HG03342 (cell line): ENCODE measurements at regions not wholly inside any gene's neighbourhood (a gene's known extent, or its start where the extent isn't known, plus 50 kb on each side); places are given as distances from the start of the nearest gene placed in this dataset.
A peak's percentile ranks its signal among the peaks of the same experiment; 100 is the strongest.

ENCODE experiments used
- ATAC-seq: cut with Tn5 transposase; IDR thresholded peaks from one replicate; pipeline ENCODE4 v1.9.1; 2021; ENCODE audit warnings: mild to moderate bottlenecking, moderate library complexity; ENCODE audit not compliant: unreplicated experiment

- ATAC-seq: no peak
These were observed 91.0 kb upstream of the KCNA3 start for GRCh38 chr1:110765640-110766335.

GRCh38 chr1:110763149-110763548 is 88.4 kb upstream of the KCNA3 start:
- ATAC-seq: no peak

GRCh38 chr1:110760321-110760720 is 85.6 kb upstream of the KCNA3 start:
- ATAC-seq: no peak

DNA sequence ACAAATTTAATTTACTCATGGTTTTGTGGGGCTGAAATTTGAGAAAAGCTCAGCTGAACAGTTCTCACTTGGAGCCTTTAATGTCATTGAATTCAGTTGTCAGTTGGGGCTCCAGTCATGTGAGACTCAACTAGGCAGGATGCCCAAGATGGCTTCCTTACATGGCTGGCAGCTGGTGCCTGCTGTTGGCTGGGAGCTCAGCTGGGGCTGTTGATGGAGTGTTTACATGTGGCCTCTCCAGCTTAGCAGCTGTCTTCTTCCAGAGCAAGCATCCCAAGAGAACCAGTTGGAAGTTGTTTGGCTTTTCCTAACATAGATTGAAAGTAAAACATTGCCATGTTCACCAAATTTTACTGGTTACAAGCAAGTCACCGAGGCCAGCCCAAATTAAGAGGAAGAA is 81.8 kb upstream of the KCNA3 start:
- no peak for ATAC-seq

DNA sequence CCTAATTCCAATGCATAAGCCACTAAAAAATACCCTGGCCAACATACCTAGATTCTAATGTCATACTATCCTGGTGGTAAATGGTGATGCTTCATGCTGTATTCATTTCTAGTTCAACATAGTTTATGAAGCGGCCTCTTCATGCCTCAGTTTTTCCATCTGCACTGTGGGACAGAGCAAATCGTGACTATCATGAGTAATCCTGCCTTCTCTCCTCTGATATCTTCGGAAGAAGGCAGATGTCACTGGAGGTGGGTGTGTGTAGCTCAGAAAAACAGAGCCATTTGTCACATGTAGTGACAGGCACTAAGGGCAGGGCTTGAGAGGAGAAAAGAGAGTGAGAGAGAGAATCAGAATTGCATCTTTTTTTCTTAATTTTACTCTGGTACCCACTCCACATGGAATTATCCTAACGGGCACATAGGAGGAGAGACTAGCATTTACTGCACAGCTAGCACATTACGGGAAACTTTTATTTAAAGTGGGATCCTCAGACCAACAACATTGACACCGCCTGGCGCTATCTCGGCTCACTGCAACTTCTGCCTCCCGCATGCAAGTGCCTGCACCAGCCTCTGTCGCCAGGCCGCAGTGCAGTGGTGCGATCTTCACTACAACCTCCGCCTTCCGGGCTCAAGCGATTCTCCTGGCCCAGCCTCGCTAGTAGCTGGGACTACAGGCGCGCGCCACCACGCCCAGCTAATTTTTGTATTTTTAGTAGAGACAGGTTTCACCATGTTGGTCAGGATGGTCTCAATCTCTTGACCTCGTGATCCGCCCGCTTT is 78.4 kb upstream of the KCNA3 start:
- ATAC-seq: no peak

DNA sequence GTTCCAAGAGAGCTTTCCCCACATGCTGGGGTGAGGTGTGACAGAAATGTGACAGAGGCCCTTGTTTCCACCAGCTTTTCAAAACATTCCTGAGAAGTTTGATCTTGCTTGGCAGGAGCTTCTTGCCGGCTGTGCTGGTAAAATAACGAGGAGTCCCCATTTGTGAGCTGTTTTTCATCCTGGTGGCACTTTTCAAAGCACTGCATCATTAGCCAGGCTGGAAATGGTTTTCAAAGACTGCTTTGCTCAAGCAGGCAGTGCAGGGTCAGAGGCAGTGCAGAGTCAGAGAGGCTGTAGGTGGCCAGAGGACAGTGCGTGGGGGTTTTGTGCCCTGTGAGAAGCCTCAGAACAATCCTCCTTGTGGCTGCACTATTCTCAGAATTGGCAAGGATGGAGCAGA is 75.8 kb upstream of the KCNA3 start:
- ATAC-seq: no peak

GRCh38 chr1:110749960-110750359 is 75.2 kb upstream of the KCNA3 start:
- ATAC-seq: no peak

GRCh38 chr1:110746644-110747259 is 72.0 kb upstream of the KCNA3 start:
- no peak for ATAC-seq

DNA sequence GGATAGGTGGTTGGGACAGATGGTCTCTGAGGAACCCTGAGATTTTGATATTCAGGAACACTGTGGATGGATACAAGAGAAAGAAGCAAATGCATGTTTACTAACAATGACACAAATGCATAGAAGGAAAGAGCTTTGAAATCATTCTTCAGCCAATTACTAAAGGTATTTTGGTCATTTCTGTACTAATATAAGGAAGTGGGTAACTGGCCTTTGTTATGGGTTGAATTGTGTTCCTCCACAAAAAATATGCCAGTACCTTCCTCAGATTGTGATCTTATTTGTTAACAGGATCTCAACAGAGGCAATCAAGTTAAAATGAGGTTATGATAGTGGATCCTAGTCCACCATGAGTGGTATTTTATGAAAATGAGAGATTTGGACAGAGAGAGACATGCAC is 68.7 kb upstream of the KCNA3 start:
- no peak for ATAC-seq

- no peak for ATAC-seq
These were observed 62.3 kb upstream of the KCNA3 start for GRCh38 chr1:110736900-110737605.

DNA sequence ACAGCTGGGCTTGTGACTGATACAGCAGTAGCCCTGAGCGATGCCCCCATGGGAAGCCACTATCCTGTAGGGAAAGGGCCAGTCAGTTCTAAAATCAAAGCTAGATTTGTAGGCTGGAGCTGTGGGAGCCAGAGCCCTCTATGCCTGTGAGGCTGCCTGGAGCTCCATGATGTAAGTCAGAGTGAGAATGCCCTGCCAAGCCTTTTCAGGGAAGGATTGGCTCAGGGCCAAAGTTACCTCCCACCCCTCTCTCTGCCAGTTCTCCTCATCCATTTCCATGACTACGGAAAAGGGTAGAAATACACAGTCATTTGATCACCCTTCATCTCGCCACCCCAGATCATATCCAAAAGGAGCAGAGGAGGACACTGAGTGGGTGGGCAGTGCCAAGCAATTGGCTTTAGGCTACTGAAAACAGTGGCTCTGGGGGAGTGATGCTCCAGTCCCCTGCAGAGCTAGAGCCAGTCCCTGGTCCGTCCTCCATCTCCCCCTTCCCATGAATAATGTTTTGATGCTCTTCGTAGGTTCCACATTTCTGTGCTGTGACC is 59.5 kb upstream of the KCNA3 start:
- no peak for ATAC-seq

DNA sequence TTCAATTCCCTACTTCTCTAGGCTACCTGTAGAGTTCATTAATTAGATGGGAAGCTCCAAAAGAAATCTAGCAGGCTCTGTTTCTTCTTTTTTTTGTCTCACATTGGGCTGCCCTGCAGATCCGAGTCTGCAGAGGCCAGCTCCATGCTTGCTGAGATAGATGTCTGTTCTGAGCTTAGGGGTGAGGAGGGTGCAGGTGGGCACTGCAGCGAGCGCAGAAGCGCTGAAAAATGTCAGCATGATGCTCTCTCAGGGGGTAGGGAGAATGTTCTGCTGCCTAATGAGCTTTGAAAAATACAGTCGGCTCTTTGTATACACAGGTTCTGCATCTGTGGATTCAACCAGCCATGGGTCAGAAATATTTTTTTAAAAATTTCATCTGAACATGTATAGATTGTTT is 56.8 kb upstream of the KCNA3 start:
- no peak for ATAC-seq

DNA sequence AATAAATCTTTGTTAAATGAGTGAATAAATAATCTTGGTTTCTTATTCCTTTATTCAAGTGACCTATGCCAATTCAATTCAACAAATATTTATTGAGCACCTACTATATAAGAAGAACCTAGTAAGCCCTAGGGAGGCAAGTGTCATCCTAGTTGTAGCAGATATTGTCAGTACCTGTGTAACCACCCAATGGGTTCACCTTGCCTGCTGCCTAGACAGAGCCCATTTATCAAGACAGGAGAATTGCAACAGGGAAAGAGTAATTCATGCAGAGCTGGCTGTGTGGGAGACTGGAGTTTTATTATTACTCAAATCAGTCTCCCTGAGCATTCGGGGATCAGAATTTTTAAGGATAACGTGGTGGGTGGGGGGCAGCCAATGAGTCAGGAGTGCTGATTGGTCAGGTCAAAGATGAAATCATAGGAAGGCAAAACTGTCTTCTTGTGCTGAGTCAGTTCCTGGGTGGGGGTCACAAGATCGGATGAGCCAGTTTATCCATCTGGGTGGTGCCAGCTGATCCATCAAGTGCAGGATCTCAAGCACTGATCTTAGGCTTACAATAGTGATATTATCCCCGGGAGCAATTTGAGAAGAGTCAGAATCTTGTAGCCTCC is 53.8 kb upstream of the KCNA3 start:
- no peak for ATAC-seq

DNA sequence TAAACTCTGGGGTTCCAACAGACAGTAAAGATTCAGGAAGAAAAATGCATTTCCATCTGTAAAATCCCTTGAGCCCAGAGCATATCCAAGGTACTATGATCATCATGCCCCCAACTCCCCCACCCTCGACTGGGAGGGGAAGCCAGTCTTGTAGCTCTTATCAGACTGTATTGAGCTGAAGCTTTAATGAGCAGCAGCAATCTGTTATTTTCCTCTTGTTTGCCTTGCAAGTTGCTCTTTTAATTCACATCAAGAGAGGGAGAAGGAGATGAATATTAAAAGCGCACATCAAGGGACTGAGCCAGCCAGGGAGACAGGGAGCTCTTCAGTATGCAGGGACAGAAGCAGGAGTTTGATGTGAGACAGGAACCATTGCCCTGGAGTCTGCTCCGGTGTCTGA is 52.5 kb upstream of the KCNA3 start:
- ATAC-seq: no peak

DNA sequence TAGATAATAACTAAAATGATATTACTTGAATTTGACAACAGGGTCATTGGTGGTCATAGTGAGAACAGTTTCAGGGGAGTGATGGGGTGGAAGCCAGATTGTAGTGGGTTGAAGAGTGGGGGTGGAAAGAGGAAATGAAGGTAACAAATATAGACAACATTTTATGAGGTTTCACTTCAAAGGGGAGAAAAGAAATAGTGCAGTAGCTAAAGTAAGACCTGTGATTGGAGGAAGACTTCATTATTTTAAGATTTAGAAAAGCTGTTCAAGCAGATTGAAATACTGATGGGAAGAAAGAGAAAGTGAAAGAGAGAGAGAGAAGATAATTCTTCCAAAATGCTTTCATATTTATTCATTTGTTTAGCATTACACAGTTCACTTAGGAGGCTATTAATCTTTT is 52.0 kb upstream of the KCNA3 start:
- ATAC-seq: peak; percentile 92
